Prostate gland (tissue), 2 donors: ENCODE measurements at regions not wholly inside any gene's neighbourhood (a gene's known extent, or its start where the extent isn't known, plus 50 kb on each side); places are given as distances from the start of the nearest gene placed in this dataset.

ENCODE experiments used
- DNase-seq: peaks from one replicate; pipeline ENCODE4 v3.0.0-alpha.2; 2019; ENCODE audit warnings: low spot score
- H3K27ac ChIP-seq, 2 donors: fragments of 200-600 bp; sonication (generic); 2 replicates each; pipeline ENCODE4 v1.5.1; 2017 to 2019
- H3K27me3 ChIP-seq: fragments of 200-600 bp; sonication (generic); replicated peaks from 2 replicates; pipeline ENCODE4 v1.5.1; 2019; ENCODE audit not compliant: insufficient read depth
- H3K36me3 ChIP-seq, 2 donors: fragments of 200-600 bp; sonication (generic); 1 replicate in 1 of 2; 2 replicates in 1 of 2; pipeline versions ENCODE4 v1.5.1 to v1.8.1; 2017 to 2019
- H3K4me1 ChIP-seq: fragments of 200-600 bp; sonication (generic); replicated peaks from 2 replicates; pipeline ENCODE4 v1.5.1; 2019
- H3K4me3 ChIP-seq, 2 donors: fragments of 200-600 bp; sonication (generic); 2 replicates each; pipeline ENCODE4 v1.5.1; 2017 to 2019
- H3K9me3 ChIP-seq: fragments of 200-600 bp; sonication (generic); 2 replicates; pipeline ENCODE4 v1.5.1; 2017
- CTCF ChIP-seq, 4 experiments: fragments of 200-600 bp in 2 of 4; fragments of 450-650 bp in 2 of 4; sonication (generic) in 2 of 4; IDR thresholded peaks; 1 replicate in 3 of 4; 2 replicates in 1 of 4; pipeline ENCODE4 v1.5.1; 2016 to 2019; ENCODE audit warnings: antibody characterized with exemption in 4 of 4, mild to moderate bottlenecking in 2 of 4, moderate library complexity in 2 of 4
- POLR2A ChIP-seq: fragments of 450-650 bp; IDR thresholded peaks from one replicate; pipeline ENCODE4 v1.6.1; 2016; ENCODE audit warnings: antibody characterized with exemption, mild to moderate bottlenecking
- POLR2AphosphoS5 ChIP-seq: sonication (generic); formaldehyde crosslinking; IDR thresholded peaks from one replicate; pipeline ENCODE4 v1.6.1; 2017; ENCODE audit warnings: antibody characterized with exemption
- WGBS: methylation state at CpG from one replicate; pipeline ENCODE4 v1.1.5; 2018; 5-methylcytosine and 5-hydroxymethylcytosine counted together
- intact Hi-C: fragments of 100-400 bp; cut with DNase I; formaldehyde crosslinking; loops from one replicate; pipeline ENCODE4 v1.14.2; 2022

GRCh38 chr10:121416071-121416470 lies 182.2 kb downstream of the FGFR2 start:
- Histone ChIP-seq H3K9me3 (no peaks in the 10 kb centered on the region), H3K27me3 (no peaks in the 10 kb centered on the region), H3K4me3 (no peak overlapping the region), H3K36me3 (no peaks in the 10 kb centered on the region), H3K27ac (no peak overlapping the region), H3K4me1 (no peaks in the 10 kb centered on the region)
- 85% methylated on average over 1 of the region's 1 CpG for WGBS
- DNase-seq, result no peak
- intact Hi-C loops, result no loop called here
- TF ChIP-seq POLR2AphosphoS5 (no peak), CTCF (IDR thresholded peaks at IDR 0.05) (no peak), POLR2A (no peak)

GRCh38 chr10:121417298-121417697 lies 180.9 kb downstream of the FGFR2 start:
- WGBS, result 83% methylated on average over 2 of the region's 2 CpGs
- TF ChIP-seq POLR2AphosphoS5, result no peak
- Histone ChIP-seq H3K36me3 (no peaks in the 10 kb centered on the region), H3K27ac (no peak overlapping the region), H3K27me3 (no peaks in the 10 kb centered on the region), H3K4me1 (no peaks in the 10 kb centered on the region), H3K4me3 (no peak overlapping the region), H3K9me3 (no peaks in the 10 kb centered on the region)
- DNase-seq, result no peak
- intact Hi-C loops, result no loop called here

GRCh38 chr10:121418126-121418777 lies 180.0 kb downstream of the FGFR2 start:
- WGBS, result 81% methylated on average over 1 of the region's 1 CpG
- H3K27me3 ChIP-seq, result no peaks in the 10 kb centered on the region
- intact Hi-C loops, result no loop called here
- H3K9me3 ChIP-seq, result no peaks in the 10 kb centered on the region
- H3K4me3 ChIP-seq, result no peak overlapping the region
- TF ChIP-seq CTCF (IDR thresholded peaks at IDR 0.05) (no peak), POLR2AphosphoS5 (no peak), POLR2A (no peak)
- no peaks in the 10 kb centered on the region for H3K36me3 ChIP-seq
- H3K4me1 ChIP-seq, result no peaks in the 10 kb centered on the region
- DNase-seq, result no peak
- H3K27ac ChIP-seq, result no peak overlapping the region

- DNase-seq, result no peak
- intact Hi-C loops, result no loop called here
- Histone ChIP-seq H3K4me1 (peaks cover 1% of the 10 kb centered on the region), H3K27ac (no peak overlapping the region), H3K4me3 (no peak overlapping the region), H3K9me3 (no peaks in the 10 kb centered on the region), H3K27me3 (no peaks in the 10 kb centered on the region), H3K36me3 (no peaks in the 10 kb centered on the region)
- TF ChIP-seq POLR2AphosphoS5 (no peak), POLR2A (no peak), CTCF (IDR thresholded peaks at IDR 0.05) (no peak)
- WGBS, result 96% methylated on average over 3 of the region's 3 CpGs
Measured at GRCh38 chr10:121420006-121420405, 178.2 kb downstream of the FGFR2 start.

GRCh38 chr10:121422096-121422495 lies 176.1 kb downstream of the FGFR2 start:
- TF ChIP-seq CTCF (IDR thresholded peaks at IDR 0.05), result no peak
- no peak for TF ChIP-seq POLR2A
- TF ChIP-seq POLR2AphosphoS5, result no peak
- WGBS, result 83% methylated on average over 7 of the region's 7 CpGs
- Histone ChIP-seq H3K4me1 (peaks cover 3% of the 10 kb centered on the region), H3K4me3 (no peak overlapping the region), H3K36me3 (no peaks in the 10 kb centered on the region), H3K27me3 (no peaks in the 10 kb centered on the region), H3K27ac (no peak overlapping the region), H3K9me3 (no peaks in the 10 kb centered on the region)
- DNase-seq, result no peak
- intact Hi-C loops, result no loop called here
